NCI-H82 treated with DMSO at 0.1 percent for 48 hours (cell line): ENCODE measurements at regions not wholly inside any gene's neighbourhood (a gene's known extent, or its start where the extent isn't known, plus 50 kb on each side); places are given as distances from the start of the nearest gene placed in this dataset.
A peak's percentile ranks its signal among the peaks of the same experiment; 100 is the strongest.

ENCODE experiments used
- DNase-seq: peaks from one replicate; lab custom pipeline; 2025; ENCODE audit not compliant: unreplicated experiment; lab: John Stamatoyannopoulos, UW

GRCh38 chr7:7044806-7045205, 137.5 kb upstream of the C1GALT1 start:
- DNase-seq, result no peak

GRCh38 chr7:7048213-7048612, 134.1 kb upstream of the C1GALT1 start:
- DNase-seq, result no peak

- DNase-seq, result no peak
Observed at GRCh38 chr7:7051206-7051877, 131.0 kb upstream of the C1GALT1 start.

GRCh38 chr7:7054252-7054830, 128.0 kb upstream of the C1GALT1 start:
- no peak for DNase-seq

GRCh38 chr7:7060828-7061599, 121.3 kb upstream of the C1GALT1 start:
- DNase-seq, result no peak

GRCh38 chr7:7077945-7078344, 104.4 kb upstream of the C1GALT1 start:
- DNase-seq, result no peak

GRCh38 chr7:7080802-7081201, 101.5 kb upstream of the C1GALT1 start:
- DNase-seq, result no peak

- DNase-seq, result no peak
Observed at GRCh38 chr7:7090460-7090859, 91.9 kb upstream of the C1GALT1 start.

- no peak for DNase-seq
Observed at GRCh38 chr7:7098280-7098818, 84.0 kb upstream of the C1GALT1 start.

GRCh38 chr7:7099584-7100014, 82.7 kb upstream of the C1GALT1 start:
- no peak for DNase-seq

GRCh38 chr7:7100432-7100849, 81.9 kb upstream of the C1GALT1 start:
- no peak for DNase-seq

- no peak for DNase-seq
Observed at GRCh38 chr7:7102906-7103305, 79.4 kb upstream of the C1GALT1 start.

GRCh38 chr7:7103343-7104313, 78.7 kb upstream of the C1GALT1 start:
- peak; percentile 59 for DNase-seq

GRCh38 chr7:7104314-7104698, 78.0 kb upstream of the C1GALT1 start:
- no peak for DNase-seq

- DNase-seq, result no peak
Observed at GRCh38 chr7:7104971-7105370, 77.4 kb upstream of the C1GALT1 start.

- DNase-seq, result no peak
Observed at GRCh38 chr7:7105800-7106582, 76.4 kb upstream of the C1GALT1 start.

- DNase-seq, result no peak
Observed at GRCh38 chr7:7108931-7109330, 73.4 kb upstream of the C1GALT1 start.

GRCh38 chr7:7109934-7110333, 72.4 kb upstream of the C1GALT1 start:
- no peak for DNase-seq

GRCh38 chr7:7110706-7111105, 71.6 kb upstream of the C1GALT1 start:
- DNase-seq, result no peak

- DNase-seq, result no peak
Observed at GRCh38 chr7:7112868-7113267, 69.5 kb upstream of the C1GALT1 start.
